Esophagus (tissue), 2 donors: ENCODE measurements at regions not wholly inside any gene's neighbourhood (a gene's known extent, or its start where the extent isn't known, plus 50 kb on each side); places are given as distances from the start of the nearest gene placed in this dataset.
"Not testable (repeated sequence)": the region's sequence is repeated elsewhere in the genome, so short reads cannot be mapped to it uniquely, and the experiment has no call there.

Source experiments
- H3K27ac ChIP-seq, 2 donors: one replicate each; pipeline ENCODE4 v1.5.1; 2013; ENCODE audit warnings: low read depth in 2 of 2, mild to moderate bottlenecking in 2 of 2, inconsistent platforms in 1 of 2, low read length in 1 of 2, moderate library complexity in 1 of 2
- H3K27me3 ChIP-seq, 2 donors: one replicate each; pipeline ENCODE4 v1.6.1; 2013; ENCODE audit warnings: low read length in 2 of 2, control low read depth in 1 of 2, mild to moderate bottlenecking in 1 of 2; ENCODE audit not compliant: insufficient read depth in 2 of 2, control insufficient read depth in 1 of 2
- H3K36me3 ChIP-seq, 2 donors: one replicate each; pipeline ENCODE4 v1.6.1; 2013; ENCODE audit warnings: low read length in 1 of 2; ENCODE audit not compliant: control insufficient read depth in 2 of 2, insufficient read depth in 2 of 2
- H3K4me1 ChIP-seq, 2 donors: one replicate each; pipeline ENCODE4 v1.6.1; 2013; ENCODE audit warnings: low read length in 1 of 2; ENCODE audit not compliant: control insufficient read depth in 2 of 2, insufficient read depth in 2 of 2
- H3K4me3 ChIP-seq, 2 donors: one replicate each; pipeline ENCODE4 v1.5.1; 2013; ENCODE audit warnings: low read length in 2 of 2, mild to moderate bottlenecking in 2 of 2, low read depth in 1 of 2, moderate library complexity in 1 of 2
- H3K9me3 ChIP-seq, 2 donors: one replicate each; pipeline ENCODE4 v1.6.1; 2013; ENCODE audit warnings: mild to moderate bottlenecking in 2 of 2, low read depth in 1 of 2, low read length in 1 of 2, moderate library complexity in 1 of 2; ENCODE audit not compliant: control insufficient read depth in 2 of 2, insufficient read depth in 1 of 2
- WGBS, 2 donors: extraction: QIAGEN DNeasy Blood & Tissue Kit; methylation state at CpG; one replicate each; pipeline ENCODE4 v1.1.7; 2013; 5-methylcytosine and 5-hydroxymethylcytosine counted together
- donor health status: healthy with polysubstance abuse.
- donor health status: Bipolar disorder and iron deficiency.

DNA sequence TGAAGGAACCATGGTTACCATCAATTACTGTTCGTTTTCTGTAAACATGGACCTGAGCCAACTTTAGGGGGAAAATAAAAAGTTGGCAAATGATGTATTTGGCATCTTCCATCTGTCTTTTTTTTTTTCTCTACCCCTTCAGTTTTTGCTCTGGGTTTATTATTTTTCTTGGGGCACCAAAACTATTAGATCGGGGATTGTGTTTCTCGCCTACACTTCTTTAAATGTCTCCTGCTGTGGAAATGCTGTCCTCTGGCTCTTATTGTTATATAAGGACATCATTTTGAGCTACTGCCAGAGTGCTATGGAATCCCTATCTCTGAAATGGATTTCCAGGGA lies 234.0 kb upstream of the SLIT2 start:
- no peak overlapping the region for H3K4me3 ChIP-seq
- no peaks in the 10 kb centered on the region for H3K9me3 ChIP-seq
- H3K27ac ChIP-seq, result no peak overlapping the region
- no peaks in the 10 kb centered on the region for H3K27me3 ChIP-seq
- no peaks in the 10 kb centered on the region for H3K36me3 ChIP-seq
- no peaks in the 10 kb centered on the region for H3K4me1 ChIP-seq
- 56 to 64% methylated on average over 3 of the region's 3 CpGs for WGBS, 2 donors

DNA sequence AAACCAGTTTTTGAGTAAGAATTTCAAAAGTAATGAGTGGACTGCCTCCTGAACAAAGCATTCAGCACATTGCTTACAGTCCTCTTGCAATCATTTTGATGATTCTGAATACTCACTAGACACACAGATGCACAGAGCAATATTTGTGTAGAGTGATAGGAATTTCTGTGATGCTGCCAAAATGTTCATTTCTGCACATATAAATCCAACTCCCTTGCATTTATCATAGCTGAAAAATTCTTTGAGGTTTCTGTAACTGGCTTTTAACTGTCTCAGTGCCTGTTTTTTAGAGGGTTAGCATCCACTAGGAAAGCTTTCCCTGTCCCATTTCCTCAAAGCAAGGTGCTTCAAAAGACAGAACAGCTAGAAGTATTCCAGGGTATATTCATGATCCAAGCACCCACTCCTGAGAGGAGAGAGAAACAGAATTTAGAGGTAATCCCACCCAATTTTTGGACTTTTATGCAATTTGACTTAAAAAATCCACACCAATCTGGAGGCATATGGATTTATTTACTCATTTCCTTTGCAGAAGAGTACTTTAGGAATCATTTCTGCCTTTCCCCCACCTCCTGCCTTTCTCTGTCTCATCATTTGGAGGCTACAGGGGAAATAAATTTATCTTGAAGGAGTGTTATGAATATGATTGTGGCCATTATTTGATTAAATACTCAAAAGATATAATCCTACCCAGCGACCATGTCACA lies 234.5 kb upstream of the SLIT2 start:
- H3K36me3 ChIP-seq, result no peaks in the 10 kb centered on the region
- no peaks in the 10 kb centered on the region for H3K27me3 ChIP-seq
- H3K9me3 ChIP-seq, result no peaks in the 10 kb centered on the region
- WGBS, 2 donors, result 19 to 20% methylated on average over 1 of the region's 1 CpG
- H3K27ac ChIP-seq, result no peak overlapping the region
- H3K4me1 ChIP-seq, result no peaks in the 10 kb centered on the region
- H3K4me3 ChIP-seq, result no peak overlapping the region

DNA sequence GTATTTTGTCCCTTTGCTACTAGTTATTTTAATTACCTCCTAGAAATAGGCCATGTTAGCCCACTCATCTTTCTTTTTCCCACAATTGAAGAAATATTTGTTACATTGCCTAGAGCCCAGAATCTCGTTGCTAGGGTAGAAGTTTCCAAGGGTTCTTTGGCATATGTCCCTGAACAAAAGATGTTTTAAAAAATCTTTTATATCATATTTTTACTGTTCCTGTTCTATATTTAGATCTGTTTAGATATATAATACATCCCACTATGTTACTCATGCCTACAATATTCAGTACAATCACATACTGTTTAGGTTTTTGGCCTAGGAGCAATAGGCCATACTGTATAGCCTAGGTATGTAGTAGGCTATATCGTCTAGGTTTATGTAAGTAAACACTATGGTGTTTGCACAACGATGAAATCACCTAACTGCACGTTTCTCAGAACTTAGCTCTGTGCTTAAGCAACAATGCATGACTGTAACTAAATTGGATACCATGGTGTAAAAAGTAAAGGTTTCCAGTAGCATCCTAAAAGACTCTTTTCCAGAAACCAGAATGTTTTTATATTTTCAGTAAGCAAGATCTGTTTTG lies 236.0 kb upstream of the SLIT2 start:
- no peaks in the 10 kb centered on the region for H3K27me3 ChIP-seq

DNA sequence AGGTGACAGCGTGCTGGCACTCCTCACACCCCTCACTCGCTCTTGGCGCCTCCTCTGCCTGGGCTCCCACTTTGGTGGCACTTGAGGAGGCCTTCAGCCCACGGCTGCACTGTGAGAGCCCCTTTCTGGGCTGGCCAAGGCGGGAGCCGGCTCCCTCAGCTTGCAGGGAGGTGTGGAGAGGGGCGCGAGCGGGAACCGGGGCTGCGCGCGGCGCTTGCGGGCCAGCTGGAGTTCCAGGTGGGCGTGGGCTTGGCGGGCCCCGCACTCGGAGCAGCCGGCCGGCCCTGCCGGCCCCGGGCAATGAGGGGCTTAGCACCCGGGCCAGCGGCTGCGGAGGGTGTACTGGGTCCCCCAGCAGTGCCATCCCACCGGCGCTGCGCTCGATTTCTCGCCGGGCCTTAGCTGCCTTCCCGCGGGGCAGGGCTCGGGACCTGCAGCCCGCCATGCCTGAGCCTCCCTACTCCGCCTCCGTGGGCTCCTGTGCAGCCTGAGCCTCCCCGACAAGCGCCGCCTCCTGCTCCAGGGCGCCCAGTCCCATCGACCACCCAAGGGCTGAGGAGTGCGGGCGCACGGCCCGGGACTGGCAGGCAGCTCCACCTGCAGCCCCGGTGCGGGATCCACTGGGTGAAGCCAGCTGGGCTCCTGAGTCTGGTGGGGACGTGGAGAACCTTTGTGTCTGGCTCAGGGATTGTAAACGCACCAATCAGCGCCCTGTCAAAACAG lies 247.7 kb upstream of the SLIT2 start:
- WGBS, 2 donors, result 88% methylated on average over 32 to 52 of the region's 52 CpGs
- H3K4me1 ChIP-seq, H3K36me3 ChIP-seq, H3K27me3 ChIP-seq, H3K4me3 ChIP-seq, H3K27ac ChIP-seq, H3K9me3 ChIP-seq: not testable (repeated sequence)

More for the DNA sequence above, 236.0 kb upstream of the SLIT2 start:
- Histone ChIP-seq H3K27ac (no peak overlapping the region), H3K9me3 (no peaks in the 10 kb centered on the region), H3K36me3 (no peaks in the 10 kb centered on the region), H3K4me3 (no peak overlapping the region), H3K4me1 (no peaks in the 10 kb centered on the region)
- WGBS, 2 donors, result 40 to 50% methylated on average over 4 of the region's 4 CpGs

GRCh38 chr4:19999775-20000414 lies 251.8 kb upstream of the SLIT2 start:
- no peaks in the 10 kb centered on the region for H3K4me1 ChIP-seq
- no peaks in the 10 kb centered on the region for H3K9me3 ChIP-seq
- H3K27me3 ChIP-seq, result no peaks in the 10 kb centered on the region
- WGBS, 2 donors, result 82 to 83% methylated on average over 4 of the region's 4 CpGs
- no peak overlapping the region for H3K27ac ChIP-seq
- H3K4me3 ChIP-seq, result no peak overlapping the region
- no peaks in the 10 kb centered on the region for H3K36me3 ChIP-seq

- WGBS, 2 donors, result 69 to 90% methylated on average over 1 of the region's 1 CpG
- no peaks in the 10 kb centered on the region for H3K27me3 ChIP-seq
- H3K36me3 ChIP-seq, result no peaks in the 10 kb centered on the region
- H3K9me3 ChIP-seq, result no peaks in the 10 kb centered on the region
- no peaks in the 10 kb centered on the region for H3K4me1 ChIP-seq
- no peak overlapping the region for H3K27ac ChIP-seq
- no peak overlapping the region for H3K4me3 ChIP-seq
Observed at GRCh38 chr4:19999276-19999675, 252.4 kb upstream of the SLIT2 start.

DNA sequence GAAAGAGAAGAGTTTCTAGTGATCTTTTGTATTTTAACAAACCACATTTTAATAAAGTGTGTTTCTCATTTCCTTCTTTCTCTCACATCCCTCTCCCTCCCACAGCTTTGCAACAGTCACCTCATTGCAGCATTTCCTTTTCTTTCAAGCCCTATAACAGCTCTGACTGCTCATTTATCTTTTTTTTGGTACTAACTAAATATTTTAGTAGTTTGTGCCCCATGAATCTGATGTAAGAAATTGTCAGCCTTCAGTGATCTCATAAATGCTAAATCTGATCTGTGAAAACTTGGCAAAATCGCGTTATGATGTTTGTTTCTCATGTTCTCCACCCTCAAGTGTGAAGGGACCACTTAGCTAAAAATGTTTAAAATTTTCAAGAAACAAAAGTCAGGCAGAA lies 258.5 kb upstream of the SLIT2 start:
- Histone ChIP-seq H3K36me3 (no peaks in the 10 kb centered on the region), H3K27ac (no peak overlapping the region), H3K4me1 (no peaks in the 10 kb centered on the region), H3K27me3 (no peaks in the 10 kb centered on the region), H3K9me3 (no peaks in the 10 kb centered on the region), H3K4me3 (no peak overlapping the region)
- 64 to 74% methylated on average over 2 of the region's 2 CpGs for WGBS, 2 donors

DNA sequence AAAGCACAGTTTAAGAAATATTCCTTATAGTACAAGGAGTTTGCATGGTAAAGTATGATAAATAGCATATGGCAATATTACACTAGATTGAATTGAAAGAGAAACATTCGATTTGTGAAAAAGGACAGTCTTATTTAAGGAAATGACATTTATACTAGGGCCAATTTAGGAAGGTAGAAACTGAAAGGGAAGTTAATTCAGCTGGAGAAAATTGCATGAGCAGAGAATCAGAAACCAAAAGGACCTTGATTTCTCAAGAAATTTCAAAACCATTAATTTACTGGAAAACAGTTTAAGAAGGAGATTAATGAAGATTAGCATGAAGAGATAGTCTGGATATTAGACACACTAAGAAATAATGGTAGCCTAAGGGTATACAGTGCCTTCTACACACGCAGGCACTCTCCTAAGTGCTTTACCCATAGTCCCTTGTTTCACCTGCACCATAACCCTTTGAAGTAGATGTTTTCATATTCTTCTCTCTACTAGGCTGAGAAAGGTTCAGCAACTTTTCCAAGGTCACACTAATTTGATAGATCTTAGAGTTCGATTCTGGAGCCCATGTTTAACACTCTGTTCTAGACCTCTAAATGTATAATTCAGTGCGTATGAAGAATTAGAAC lies 259.1 kb upstream of the SLIT2 start:
- Histone ChIP-seq H3K4me1 (no peaks in the 10 kb centered on the region), H3K36me3 (no peaks in the 10 kb centered on the region), H3K27me3 (no peaks in the 10 kb centered on the region), H3K9me3 (no peaks in the 10 kb centered on the region), H3K4me3 (no peak overlapping the region), H3K27ac (no peak overlapping the region)
- WGBS, 2 donors, result 66 to 75% methylated on average over 4 of the region's 4 CpGs

DNA sequence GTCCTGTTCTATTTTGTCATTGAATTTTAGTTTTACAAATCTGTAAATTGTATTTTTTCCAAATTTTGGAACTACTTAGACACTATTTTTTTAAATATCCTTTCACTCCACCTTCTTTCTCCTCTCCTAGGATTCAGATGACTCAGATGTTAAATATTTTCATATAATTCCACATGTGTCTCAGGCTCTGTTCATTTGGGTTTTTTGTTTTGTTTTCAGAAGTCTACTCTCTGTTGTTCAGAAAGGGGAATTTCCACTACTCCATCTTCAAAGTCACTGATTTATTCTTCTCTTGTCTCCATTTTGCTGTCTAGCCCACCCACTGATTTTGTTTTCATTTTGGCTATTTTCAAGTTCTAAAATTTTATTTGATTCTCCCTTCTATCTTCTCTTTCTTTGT lies 264.0 kb upstream of the SLIT2 start:
- H3K27me3 ChIP-seq, result no peaks in the 10 kb centered on the region

More for the DNA sequence above, 264.0 kb upstream of the SLIT2 start:
- Histone ChIP-seq H3K9me3 (no peaks in the 10 kb centered on the region), H3K4me3 (no peak overlapping the region), H3K36me3 (no peaks in the 10 kb centered on the region), H3K27ac (no peak overlapping the region), H3K4me1 (no peaks in the 10 kb centered on the region)
